ENCODE measurements at regions not wholly inside any gene's neighbourhood (a gene's known extent, or its start where the extent isn't known, plus 50 kb on each side); places are given as distances from the start of the nearest gene placed in this dataset.
"Not testable (repeated sequence)": the region's sequence is repeated elsewhere in the genome, so short reads cannot be mapped to it uniquely, and the experiment has no call there.

DNA sequence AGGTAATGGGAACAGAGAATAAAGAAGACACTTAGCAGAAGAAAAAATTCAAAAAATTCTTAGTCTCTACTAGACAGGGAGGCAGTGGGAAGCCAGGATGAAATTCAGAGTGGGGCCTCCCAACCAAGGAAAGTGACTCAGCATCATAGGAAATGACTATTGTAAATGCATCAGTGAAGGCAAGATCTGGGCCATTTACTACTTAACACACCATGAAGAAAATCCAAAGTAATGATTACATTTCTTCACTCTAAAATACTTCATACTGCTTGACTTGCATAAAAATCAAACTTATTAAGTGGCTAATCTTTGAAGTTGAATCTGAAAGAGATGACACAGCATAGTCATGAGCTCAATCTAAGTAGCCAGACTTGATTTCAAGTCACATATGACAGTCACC, 405.8 kb upstream of the SLC39A10 start:
- FAIRE-seq: no peak
- DNase-seq (ENCODE audit: insufficient read length, low spot score): no peak

DNA sequence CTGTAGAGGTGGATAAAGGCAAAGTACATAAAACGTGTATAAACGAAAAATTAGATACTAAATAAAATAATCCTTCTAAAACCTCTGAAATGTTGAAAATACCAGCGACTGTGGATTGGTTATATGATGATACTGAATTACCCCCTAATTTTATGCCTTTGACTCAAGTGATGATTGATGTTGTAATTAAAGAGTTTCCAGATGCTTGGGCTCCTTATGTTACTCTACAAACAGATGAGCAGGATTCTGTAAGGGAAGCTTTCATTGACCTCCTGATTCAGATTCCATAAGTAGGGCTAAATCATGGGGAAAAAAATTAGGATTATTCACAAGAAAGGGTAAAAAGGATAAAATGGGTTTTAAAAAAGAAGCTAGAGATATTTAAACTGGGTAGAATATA, 418.2 kb upstream of the SLC39A10 start:
- DNase-seq (ENCODE audit: insufficient read length, low spot score) (no peak), FAIRE-seq (no peak)

DNA sequence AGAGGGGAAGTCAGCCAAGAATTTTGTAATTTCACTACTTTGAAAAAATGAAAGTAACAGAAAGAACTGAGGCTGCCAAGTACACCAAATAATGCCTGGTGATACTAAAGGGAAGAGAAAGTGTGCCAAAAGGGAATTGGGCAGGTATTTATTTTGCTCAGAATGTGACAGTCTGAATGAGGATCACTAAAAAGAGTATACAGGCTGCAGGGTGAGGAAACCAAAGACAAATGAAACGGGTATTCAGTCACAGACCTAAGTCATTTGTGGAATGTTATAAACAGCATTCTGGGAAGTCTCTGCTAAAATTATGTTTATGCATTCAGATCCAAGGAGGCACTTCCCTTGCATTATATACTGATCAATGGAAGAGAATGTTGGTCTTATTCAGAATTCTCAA, 418.6 kb upstream of the SLC39A10 start:
- DNase-seq (ENCODE audit: insufficient read length, low spot score): no peak
- no peak for FAIRE-seq

DNA sequence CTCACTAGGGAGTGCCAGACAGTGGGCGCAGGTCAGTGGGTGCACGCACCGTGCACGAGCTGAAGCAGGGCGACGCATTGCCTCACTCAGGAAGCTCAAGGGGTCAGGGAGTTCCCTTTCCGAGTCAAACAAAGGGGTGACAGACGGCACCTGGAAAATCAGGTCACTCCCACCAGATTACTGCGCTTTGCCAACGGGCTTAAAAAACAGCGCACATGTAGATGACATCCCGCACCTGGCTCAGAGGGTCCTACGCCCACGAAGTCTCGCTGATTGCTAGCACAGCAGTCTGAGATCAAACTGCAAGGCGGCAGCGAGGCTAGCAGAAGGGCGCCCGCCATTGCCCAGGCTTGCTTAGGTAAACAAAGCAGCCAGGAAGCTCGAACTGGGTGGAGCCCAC, 428.5 kb upstream of the SLC39A10 start:
- DNase-seq (ENCODE audit: insufficient read length, low spot score); FAIRE-seq: not testable (repeated sequence)

DNA sequence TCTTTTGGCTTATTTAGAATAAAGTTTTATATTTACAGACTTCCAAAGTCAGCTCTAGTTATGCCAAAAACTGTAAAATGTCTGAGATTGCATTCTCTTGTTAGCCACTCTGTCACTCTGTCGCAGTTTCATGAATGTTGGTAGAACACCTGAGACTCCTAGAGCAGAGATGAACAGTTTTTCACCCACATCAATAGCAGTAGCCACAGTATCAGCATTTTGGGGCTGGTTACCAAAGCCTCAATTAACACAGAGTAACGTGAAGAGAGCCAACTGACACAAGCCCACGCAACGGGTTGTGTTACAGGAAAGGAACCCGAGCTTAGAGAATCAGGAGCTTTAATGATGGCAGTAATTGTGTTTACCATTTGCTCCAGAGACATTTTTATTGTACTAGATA, 443.0 kb upstream of the SLC39A10 start:
- no peak for FAIRE-seq
- DNase-seq (ENCODE audit: insufficient read length, low spot score): no peak

DNA sequence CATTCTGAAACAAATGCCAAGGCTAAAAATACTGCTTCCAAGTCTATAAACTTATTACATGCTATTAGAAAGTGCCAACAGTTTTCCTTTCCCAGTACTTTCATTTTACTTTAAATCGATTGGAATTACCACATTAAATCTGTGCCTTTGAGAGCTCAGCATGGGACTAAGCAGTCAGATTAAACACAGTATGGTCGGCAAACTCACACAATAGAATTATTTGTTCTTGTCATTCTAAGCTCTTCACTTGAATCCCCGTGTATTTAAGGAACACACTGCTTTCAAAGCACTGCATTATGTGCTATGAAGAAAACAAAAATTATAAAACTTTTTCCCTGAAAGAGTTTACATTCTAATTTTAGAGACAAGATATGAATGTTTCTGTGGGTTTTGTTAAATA, 444.4 kb upstream of the SLC39A10 start:
- DNase-seq (ENCODE audit: insufficient read length, low spot score) (no peak), FAIRE-seq (no peak)

DNA sequence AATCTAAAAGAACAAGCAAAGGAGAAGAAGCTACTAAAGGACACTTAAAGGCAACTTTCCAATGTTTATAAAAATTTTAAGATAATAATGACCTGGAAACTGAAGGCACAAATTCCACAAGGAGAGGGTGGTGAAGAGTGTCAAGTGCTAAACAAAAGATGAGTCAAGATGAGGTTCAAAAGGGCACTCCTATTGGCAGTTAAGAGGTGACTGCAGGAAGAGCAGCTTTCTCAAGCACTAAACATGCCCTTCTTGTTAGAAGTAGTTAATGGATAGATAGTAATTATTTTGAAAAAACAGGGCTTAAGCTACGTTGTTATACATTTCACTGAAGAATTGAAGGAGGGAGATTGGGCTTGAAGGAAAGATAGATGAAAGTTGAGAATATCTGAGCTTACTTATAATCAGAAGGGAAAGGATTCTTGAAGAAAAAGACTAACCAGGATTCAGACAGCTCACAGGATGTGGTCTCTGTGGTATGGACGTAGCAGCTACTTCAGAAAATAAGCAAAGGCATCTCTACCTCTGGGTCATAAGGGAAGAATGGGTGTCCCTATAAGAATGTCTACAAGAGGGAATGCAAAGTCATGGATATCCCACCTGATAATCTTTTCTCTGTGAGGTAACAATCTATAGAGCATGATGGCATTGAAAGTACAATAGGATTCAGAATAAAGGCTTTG, 454.7 kb upstream of the SLC39A10 start:
- no peak for DNase-seq (ENCODE audit: insufficient read length, low spot score)

DNA sequence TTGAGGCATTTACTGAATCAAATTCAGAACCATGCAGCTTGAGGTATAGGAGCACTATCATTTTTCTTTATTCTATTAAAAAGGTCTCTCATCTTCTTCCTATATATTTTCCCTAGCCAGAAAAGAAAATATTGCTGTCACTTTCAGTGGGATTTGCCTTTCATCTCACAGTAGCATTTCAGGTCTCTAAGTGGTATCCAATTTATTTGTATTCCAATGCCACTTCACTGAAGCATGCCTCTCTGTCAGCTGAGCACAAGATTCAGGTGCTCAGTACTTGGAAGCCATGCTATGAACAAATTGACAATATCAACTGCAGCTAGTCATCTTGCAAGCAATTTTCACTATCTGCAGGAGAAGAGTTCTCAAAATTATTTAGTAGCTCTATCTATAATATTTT, 457.2 kb upstream of the SLC39A10 start:
- DNase-seq (ENCODE audit: insufficient read length, low spot score): no peak
- FAIRE-seq: no peak

More for the DNA sequence above, 454.7 kb upstream of the SLC39A10 start:
- FAIRE-seq: no peak

DNA sequence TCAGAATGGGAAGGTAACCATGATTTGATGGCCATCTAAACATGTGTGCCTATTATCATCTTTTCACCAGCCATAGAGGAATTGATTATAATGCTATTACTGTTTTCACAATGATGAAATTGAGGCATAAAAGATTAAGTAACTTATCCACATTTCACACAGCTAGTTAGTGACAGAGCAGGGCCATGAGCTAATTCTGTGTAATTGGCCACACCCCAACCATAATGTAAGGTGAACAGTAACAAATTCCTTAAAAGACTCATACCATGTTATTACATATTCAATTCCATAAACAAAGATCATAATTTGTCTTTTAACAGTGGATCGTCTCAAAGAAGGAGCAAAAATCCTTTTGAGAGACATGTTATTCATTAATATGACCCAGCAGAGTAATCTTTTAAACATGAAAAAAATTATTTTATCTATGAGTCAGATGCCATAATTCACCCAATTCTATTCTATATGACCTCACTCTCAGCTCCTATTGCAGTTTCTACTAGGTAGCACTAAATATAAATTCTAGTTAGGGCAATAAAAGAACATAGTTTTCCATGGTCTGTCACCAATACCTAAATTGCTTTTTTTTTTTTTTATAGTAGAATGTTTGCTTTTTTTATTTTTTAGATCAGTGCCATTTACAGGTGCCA, 475.8 kb upstream of the SLC39A10 start:
- no peak for FAIRE-seq
- DNase-seq (ENCODE audit: insufficient read length, low spot score): no peak

DNA sequence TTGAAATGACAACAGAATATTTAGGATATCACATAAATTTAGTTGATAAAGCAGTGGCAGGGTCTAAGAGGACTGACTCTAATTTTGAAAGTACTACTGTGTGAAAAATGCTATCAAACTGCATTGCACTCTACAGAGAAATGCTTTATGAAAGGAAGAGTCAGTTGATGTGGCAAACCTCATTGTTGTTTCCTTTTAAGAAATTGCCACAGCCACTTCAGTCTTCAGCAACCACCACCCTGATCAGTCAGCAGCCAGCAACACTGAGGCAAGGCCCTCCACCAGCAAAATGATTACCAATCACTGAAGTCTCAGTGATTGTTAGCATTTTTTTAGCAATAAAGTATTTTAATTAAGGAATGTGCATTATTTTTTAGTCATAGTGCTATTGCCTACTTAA, 488.7 kb upstream of the SLC39A10 start:
- DNase-seq (ENCODE audit: insufficient read length, low spot score) (no peak), FAIRE-seq (no peak)

DNA sequence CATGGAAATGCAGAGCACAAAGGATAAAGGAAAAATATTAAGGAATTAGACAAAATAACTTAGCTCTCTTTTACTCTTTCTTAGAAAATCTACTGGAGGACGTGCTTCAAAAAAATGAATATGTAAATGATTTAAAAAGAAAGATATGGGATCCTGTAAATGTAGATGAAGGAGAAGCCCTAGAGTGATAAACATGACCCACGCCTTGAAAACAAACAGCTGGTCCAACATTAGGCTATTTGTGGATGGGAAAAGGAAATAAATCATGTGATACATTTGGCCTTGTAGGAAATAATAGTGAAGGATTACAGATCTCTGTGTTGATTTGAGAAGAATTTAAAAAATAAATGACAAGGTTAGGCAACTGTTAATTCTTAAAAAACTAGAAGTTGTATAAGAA, 492.1 kb upstream of the SLC39A10 start:
- DNase-seq (ENCODE audit: insufficient read length, low spot score): no peak
- no peak for FAIRE-seq

DNA sequence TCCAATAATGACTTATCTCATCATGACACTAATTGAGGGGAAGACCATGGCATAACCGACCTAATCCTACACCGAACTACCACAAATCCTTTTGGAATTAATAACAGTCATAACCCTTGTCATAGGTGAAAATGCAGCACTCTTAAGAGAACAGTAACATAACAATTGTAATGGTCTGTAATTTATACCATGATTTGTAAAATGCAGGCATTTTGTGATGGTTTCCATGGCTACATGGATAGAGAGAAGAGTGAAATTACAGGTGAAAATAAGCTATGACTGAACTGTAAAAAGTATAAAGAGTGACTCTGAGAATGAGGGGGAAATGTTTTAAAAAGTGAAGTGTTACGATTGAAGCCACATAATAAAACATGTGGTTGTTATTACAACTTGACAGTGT, 494.1 kb upstream of the SLC39A10 start:
- DNase-seq (ENCODE audit: insufficient read length, low spot score) (no peak), FAIRE-seq (no peak)

DNA sequence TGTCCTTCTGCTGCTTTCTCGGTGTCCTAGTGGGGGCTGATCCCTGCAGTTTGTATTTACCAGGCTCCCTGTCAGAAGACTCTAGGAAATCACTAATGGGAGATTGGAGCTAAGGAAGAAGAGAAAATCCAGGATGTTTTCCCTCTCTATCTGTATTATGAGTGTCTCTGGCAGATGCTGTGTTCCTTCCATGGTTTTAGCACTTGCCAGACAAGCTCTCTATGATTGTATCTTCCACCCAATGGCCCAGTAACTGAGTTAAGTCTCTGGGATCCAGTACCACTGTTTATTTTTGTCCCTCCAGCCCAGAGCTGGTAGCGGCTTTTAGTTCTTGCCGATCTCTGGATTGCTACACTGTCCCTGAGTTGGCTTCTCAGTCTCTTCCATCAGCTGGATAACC, 494.8 kb upstream of the SLC39A10 start:
- no peak for FAIRE-seq
- no peak for DNase-seq (ENCODE audit: insufficient read length, low spot score)

DNA sequence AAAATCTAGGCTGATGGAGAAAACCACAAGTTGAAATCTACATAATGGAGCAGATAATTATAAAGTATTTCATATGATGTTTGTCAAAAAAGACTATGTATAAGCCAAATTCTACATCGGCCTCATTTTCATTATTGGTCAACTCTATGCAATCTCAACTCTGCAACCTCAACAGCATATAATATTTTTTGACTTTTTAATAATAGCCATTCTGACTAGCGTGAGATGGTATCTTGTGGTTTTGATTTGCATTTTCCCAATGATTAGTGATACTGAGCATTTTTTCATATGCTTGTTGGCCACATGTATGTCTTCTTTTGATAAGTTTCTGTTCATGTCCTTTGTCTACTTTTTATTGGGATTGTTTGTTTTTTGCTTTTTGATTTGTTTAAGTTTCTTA, 496.1 kb upstream of the SLC39A10 start:
- DNase-seq (ENCODE audit: insufficient read length, low spot score) (no peak), FAIRE-seq (no peak)

DNA sequence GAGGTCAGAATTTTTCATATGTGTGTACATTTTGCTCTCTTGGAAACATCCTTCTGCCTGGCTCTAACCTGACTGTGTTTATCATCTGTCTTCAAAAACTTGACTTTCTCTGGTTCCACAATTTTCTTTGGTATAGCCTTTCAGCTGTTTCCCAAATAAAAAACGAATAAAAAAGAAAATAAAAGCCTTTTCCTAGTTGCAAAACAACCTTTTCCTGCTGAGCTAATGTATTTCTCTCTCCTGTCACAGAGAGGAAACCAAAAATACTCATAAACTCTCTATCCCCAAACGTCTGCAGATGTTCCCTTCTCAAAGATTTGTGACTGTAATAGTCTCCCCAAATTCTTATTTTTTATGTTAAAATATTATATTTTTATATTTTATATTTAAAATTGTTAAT, 505.3 kb upstream of the SLC39A10 start:
- FAIRE-seq (no peak), DNase-seq (ENCODE audit: insufficient read length, low spot score) (no peak)

DNA sequence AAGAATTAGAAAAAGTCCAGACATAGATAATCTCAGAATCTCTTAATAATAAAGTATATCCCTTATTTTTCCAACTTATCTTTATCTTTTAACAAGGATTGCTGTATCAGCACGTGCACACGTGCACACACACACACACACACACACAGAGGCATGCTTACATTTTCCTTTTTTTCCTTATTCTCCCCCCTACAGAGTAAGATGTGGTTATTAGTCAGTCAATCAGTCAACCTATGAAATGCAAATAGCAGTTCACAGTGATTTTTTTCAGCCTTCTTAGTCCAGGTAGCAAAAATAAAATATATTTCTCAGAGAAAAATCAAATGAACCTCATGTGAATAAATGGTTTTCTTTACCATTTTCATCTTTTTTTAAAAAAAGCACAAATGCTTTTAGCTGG, 506.2 kb upstream of the SLC39A10 start:
- FAIRE-seq (no peak), DNase-seq (ENCODE audit: insufficient read length, low spot score) (no peak)

DNA sequence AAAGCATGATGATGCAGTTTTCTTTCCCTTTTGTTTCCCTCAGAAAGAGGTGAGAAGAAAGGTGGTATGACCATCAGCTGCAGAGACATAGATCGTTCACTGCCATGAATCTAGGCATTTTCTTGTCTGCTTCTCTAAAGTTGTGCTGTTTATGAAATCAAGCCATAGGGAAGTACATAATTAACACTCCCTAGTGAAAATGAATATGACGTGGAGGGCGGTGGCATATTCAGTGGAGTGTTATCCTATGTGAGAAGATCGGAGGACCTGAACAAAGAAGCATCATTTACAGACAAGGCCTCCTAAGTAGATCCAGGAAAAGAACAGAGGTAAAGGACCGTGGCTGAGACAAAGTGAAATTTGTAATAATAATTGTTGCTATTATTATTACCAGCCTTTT, 509.0 kb upstream of the SLC39A10 start:
- DNase-seq (ENCODE audit: insufficient read length, low spot score) (no peak), FAIRE-seq (no peak)

DNA sequence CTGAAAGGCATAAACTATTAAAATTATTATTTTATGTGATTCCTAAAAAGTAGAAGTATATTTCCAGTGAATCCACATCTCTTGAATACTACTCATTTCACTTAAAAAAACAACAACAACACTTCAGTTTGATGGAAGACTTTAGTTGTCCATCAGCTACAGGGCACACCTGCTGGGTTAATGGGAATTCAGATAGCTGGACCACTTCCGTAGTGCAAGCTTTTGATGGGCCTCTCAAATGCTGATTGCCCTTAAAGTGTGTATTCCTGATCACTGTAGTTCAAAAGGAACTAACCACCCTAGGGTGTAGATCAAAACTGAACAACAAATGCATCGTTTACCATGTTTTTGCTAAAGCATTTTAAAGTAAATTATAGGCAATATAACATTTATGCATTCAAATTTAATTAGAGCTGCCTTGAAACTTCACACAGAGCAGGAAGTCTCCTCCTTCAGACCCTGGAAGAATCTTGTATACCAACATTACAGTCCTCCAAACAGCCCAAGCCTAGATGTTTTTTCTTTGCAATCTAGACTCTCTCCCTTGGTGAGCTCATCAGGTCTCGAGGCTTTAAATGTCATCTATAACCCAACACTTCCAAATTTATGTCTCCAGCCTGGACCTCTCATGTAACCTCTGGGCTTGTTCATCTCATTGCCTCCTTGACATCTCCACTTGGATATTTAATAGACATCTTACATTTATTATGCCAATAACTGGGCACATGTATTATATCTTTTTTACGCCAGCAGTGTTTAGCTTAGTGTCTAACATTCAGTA, 510.1 kb upstream of the SLC39A10 start:
- FAIRE-seq (no peak), DNase-seq (ENCODE audit: insufficient read length, low spot score) (no peak)

DNA sequence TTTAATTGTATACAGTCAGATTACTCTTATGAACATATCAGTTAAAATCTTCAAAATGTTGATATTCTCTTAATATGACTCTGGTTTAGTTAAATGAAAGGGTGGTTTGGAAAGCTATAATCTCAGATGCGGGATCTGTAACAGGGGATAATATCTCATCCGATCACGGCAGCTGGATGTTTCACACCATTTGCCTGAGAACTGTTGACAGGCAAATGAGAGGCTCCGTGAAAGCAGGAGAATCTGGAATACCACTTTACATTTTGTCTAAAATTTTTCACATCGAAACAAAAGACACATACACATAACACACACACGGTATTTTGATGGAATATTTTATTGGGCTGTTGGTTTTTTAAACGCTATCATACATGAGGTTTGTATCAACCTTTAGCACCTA, 518.6 kb upstream of the SLC39A10 start:
- no peak for FAIRE-seq
- no peak for DNase-seq (ENCODE audit: insufficient read length, low spot score)

DNA sequence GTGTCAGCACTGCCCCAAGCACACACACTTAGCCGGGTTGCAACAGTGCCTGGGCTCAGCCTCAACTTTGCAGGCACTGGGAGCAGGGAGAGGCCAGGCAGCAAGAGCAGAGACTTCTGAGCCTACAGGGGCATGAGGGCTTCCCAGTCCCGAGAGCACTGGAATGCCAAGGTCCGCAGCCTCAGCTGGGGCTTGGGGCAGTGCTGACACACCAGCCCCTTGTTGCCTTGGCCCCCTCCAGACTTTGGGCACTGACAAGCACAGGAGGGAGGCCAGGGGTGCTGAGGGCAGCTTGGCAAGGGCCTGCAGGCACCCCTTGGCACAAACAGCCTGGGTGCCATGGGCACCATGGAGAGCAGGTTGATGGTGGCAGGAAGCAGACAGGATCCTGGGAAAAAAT, 531.1 kb upstream of the SLC39A10 start:
- FAIRE-seq; DNase-seq (ENCODE audit: insufficient read length, low spot score): not testable (repeated sequence)

DNA sequence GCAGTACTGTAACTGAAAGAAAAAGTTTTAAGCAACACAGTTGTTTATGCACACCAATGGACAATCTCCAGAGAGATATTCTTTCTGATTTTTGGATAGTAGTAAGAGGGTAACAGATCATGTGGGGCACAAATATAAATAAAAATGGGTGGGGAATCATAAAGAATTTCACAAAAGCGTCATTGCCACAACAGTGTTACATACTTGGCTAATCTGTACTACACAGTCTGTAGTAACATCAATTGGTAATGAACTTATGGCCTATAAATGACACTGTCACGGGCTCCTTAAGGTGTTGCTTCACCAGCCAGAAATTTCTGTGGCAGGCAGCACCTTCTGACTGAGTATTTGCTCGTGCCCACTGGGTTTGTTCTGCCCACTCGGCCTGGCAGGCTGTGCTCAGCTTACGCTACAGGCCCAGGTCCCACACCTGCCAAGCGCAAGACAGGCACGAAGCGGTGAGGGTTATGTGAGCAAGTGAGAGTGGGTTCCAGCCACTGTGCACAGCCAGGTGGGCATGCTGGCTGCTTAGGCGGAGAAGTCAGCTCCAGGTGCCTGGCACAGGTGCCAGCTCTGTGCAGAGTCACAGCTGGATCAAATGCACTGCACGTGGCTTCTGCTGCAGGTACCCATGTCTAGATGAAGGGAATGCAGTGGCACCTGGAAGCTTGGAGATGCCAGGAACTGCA, 532.5 kb upstream of the SLC39A10 start:
- FAIRE-seq (no peak), DNase-seq (ENCODE audit: insufficient read length, low spot score) (no peak)
